HG02884 (cell line): ENCODE measurements at regions not wholly inside any gene's neighbourhood (a gene's known extent, or its start where the extent isn't known, plus 50 kb on each side); places are given as distances from the start of the nearest gene placed in this dataset.
"Not testable (repeated sequence)": the region's sequence is repeated elsewhere in the genome, so short reads cannot be mapped to it uniquely, and the experiment has no call there.

Experiments
- ATAC-seq: cut with Tn5 transposase; IDR thresholded peaks from one replicate; pipeline ENCODE4 v1.9.1; 2021; ENCODE audit warnings: mild to moderate bottlenecking, moderate library complexity; ENCODE audit not compliant: unreplicated experiment

GRCh38 chr2:64869126-64869525 is 120.1 kb upstream of the SLC1A4 start:
- no peak for ATAC-seq

DNA sequence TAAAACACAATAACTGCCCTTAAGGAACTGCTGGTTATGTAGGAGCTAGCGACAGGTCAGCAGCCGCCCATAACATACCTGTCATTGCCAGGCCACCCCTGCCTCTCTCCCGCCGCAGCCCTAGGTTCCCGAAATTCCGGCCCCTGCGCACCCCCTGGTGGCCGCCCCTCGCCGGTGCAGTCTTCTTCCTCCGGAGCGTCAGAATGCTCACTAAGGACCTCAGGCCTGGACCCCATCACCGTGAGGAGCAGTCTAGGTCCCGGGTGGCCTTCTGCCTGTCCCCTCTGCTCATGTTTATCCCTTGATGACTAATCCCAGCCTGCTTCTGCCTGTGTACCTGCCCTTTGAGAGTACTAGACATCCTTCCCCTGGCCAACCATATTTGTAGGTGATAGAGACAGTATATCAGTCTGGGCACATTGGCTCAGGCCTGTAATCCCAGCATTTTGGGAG is 115.7 kb upstream of the SLC1A4 start:
- ATAC-seq, result peak; percentile 86

DNA sequence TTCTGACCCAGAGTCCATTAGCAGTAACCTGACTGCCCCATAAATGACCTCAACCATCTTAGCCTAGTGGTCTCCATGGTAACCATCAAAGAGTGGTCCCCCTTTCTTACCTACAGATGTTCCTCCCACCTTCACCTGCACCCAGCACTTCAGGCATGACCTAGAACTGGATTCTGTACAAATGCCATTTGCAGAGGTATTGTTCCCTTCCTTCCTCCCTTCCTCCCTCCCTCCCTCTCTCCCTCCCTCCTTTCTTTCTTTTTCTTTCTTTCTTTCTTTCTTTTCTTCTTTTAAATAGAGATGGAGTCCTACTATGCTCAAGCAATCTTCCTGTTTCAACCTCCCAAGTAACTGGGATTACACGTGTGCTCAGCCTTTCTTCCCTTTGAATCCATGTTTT is 114.6 kb upstream of the SLC1A4 start:
- ATAC-seq, result no peak

- no peak for ATAC-seq
Observed at GRCh38 chr2:64875368-64875767, 113.8 kb upstream of the SLC1A4 start.

GRCh38 chr2:64876137-64876647 is 113.0 kb upstream of the SLC1A4 start:
- no peak for ATAC-seq

DNA sequence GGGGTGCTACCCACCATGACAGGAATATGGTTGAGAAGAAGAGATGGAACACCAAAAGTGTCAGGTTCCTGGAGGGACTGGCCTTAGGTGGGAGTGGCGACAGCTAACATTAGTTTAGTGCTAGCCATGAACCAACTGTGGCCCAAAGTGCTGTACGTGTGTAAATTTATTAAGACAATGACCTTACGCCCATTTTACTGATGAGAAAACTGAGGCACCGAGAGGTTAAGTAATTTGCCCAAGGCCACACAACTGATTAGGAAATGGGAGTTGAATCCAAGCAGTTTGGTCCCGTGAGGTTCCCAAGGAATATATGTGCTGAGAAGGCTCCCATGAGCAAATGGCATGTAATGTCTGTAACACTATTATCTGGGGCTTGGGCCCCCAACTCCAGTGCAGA is 109.5 kb upstream of the SLC1A4 start:
- ATAC-seq, result no peak

DNA sequence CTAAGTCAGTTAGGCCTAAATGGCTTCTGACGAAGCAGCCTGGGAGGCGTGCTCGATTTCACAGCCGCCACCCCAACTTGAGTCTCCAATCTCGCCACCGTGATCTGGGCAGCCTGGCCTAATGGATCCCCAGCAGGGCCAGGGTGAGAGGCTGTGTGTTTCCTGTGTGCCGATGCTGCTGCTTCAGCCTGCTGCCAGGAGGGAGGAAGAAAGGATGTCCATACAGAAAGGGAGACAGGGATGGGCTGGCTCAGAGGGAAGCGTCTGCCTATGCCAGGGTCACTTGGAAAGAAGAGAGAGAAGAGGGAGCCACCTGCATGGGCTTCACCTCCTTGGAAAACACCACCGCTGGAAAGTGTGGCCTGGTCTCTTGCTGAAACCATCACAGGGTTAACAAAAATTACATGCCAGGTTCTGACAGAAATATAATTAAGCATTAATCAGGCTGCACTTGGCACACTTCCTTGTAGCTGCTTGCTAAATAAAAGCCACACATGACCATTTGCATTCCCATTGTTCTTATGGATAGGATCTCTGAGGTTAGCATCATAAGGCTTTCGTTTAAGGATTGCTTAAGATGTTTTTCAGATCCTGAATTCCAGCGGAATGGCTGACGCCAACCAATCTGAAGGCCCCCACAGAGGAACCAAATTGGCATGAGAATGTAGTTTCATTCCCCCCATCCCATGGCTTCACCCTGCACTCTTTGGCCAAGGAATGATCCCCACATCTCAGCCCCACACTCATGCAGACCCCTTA is 108.8 kb upstream of the SLC1A4 start:
- no peak for ATAC-seq

DNA sequence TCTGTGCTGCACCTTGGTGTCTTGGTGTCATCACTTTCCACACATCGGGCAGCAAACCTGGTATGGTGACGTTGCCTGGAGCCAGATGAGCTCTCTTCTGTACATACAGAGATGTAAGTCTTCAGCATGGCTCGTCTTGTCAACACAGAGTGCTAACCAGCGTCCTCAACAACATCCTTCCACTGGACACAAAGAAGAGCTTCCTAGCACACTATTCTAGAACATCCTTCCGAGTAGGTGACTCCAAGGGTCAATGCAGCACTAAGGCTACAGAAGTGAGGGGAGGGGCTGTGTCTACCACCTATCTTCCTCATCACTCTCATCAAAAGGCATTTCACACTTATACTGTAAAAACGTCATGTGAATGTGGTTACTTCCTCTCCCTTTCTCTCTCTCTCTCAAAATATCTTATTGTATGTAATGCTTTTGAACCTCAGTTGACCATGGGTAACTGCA is 108.1 kb upstream of the SLC1A4 start:
- no peak for ATAC-seq

DNA sequence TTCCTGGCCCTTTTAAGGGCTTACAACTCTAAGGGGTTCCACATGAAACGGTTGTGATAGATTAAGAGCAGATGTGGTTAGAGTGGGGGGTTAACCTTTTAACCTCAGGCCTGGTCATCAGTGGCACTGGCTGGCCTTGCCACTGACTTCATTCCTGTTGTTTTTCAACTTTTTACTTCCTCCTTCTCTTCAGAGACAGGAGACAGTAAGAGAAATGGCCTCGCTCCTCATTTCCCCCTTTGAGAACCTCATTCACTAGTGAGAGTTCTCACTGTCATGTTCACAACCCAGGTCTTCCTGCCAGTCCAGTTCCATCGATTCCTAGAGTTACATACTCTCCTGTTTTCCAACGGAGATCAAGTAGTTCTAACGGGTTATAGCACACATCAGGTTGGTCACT is 101.6 kb upstream of the SLC1A4 start:
- no peak for ATAC-seq

- no peak for ATAC-seq
Observed at GRCh38 chr2:64888591-64889309, 100.4 kb upstream of the SLC1A4 start.

GRCh38 chr2:64889803-64890202 is 99.4 kb upstream of the SLC1A4 start:
- ATAC-seq, result no peak

DNA sequence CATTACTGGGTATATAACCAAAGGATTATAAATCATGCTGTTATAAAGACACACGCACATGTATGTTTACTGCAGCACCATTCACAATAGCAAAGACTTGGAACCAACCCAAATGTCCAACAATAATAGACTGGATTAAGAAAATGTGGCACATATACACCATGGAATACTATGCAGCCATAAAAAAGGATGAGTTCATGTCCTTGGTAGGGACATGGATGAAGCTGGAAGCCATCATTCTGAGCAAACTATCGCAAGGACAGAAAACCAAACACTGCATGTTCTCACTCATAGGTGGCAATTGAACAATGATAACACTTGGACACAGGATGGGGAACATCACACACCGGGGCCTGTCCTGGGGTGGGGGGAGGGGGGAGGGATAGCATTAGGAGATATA is 92.6 kb upstream of the SLC1A4 start:
- not testable (repeated sequence) for ATAC-seq

DNA sequence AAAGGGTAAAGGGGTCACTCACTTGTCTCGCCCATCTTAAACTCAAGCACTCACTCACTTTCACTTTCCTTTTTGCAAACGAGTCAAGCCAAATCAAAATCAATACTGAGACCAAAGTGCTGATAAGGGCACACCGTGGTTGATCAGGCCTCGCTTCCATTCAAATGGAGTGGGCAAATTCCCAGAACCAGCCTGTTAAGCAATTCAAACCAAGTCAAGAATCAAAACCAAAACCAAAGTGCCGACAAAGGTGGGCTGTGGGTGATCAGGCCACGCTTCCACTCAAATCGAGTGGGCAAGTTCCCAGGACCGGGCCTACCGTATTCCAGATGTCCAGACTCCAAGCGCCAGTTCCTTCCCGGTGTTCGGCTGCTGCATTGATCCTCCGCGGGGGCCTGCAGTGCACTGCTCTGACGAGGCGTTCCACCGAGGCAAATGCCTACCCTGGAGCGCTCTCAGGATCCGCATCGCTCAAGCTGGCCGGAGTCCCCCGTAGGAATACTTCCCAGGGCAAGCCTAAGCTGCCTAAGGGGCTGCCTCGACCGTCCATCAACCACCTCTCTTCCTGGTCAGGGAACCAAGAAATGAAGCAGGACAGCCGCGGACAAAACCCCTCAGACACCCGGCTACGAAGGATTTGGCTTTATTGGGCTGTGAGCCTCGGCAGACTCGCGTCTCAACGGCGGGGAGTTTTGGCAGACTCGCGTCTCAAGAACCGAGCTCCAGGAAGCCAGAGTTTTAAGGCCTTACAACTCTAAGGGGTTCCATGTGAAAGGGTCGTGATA is 89.9 kb upstream of the SLC1A4 start:
- ATAC-seq, result no peak

- ATAC-seq, result not testable (repeated sequence)
Observed at GRCh38 chr2:64899876-64900275, 89.3 kb upstream of the SLC1A4 start.

DNA sequence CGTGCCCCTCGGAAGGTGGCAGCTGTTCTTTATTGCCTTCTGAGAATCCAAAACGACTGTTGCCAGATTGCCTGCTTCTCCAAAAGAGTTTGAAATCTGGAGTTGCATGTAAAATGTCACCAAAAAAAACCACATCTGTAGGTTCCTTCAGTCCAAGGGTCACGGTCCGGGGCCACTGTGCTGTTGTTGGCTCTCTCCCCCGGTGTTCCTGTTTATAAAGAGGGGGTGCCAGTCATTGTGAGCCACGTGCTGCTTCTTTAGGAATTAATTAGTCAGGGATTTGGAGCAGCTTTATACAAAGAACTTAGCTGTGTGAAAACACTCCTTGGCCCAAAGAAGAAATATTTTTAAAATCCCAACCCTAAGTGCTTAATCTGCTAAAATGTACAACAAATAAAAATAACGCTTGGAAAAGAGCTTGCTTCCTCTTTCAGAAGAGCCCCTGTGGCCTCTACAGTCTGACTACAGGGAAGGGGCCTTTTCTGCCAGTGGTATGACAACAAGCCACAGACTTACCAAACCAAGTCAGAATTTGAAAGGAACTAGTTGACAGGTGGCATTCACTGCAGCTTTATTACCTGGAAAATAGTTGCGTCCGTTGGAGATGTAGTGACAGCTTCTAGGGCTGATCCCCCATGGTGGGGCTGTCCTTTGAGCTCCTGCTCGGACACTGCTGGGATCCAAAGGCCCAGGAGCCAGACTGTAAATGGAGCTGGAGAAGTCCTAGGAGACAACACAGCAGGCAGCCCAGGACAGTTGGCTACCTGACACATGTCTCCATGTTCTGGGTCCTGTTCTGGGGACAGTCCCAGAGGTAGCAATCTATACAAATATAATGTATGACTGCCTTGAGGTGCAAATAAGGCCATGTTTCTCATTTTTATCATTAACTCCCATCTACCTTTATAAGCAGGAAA is 84.5 kb upstream of the SLC1A4 start:
- ATAC-seq, result peak; percentile 51

GRCh38 chr2:64905338-64906024 is 83.7 kb upstream of the SLC1A4 start:
- ATAC-seq, result no peak

DNA sequence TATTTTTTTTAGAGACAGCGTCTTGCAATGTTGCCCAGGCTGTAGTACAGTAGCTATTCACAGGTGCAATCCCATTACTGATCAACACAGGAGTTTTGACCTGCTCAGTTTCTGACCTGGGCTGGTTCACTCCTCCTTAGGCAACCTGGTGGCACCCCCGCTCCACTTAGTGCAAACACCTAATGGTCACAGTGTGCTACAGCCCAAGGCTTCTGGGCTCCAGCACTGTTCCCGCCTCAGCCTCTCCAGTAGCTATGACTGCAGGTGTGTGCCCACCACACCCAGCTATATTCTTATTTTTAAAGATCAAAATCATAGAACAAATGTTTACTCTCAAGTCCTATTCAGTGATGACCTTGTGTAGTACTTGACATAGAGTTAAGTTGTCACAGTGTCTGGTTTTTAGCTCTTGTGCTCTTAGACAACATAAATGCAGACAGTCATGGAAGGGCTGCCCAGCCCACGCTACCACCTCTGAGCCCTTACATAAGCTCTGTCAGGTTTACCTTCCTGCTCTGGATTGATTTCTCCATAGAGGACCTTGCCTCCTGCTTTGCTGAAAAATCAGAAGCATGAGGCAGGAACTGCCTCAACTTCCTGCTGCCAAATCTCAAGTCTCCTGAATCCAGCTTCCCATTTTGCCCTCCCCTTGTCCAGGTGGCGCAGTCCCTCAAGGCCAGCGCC is 82.2 kb upstream of the SLC1A4 start:
- no peak for ATAC-seq

DNA sequence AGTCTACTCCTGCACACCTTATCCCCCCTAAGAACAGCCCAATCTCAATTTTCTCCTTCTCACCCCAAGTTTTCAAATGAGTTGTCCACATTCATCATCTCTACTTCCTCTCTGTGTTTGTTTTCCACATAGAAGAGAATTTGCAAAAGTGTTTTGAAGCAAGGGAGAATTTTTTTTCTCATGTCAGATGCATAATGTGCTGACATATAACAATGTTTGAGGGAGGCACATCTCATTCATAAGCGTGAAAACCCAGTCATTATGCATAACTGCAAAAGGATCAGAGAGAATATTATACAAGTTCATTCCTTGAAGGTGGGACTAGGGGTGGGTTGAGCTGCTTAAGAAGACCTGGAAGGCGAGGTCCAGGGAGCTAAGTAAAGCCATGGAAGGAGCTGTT is 80.8 kb upstream of the SLC1A4 start:
- no peak for ATAC-seq

GRCh38 chr2:64910523-64910922 is 78.7 kb upstream of the SLC1A4 start:
- ATAC-seq, result no peak
